NCI-H774 (cell line): ENCODE measurements at regions not wholly inside any gene's neighbourhood (a gene's known extent, or its start where the extent isn't known, plus 50 kb on each side); places are given as distances from the start of the nearest gene placed in this dataset.

Source experiments
- DNase-seq: peaks from one replicate; lab custom pipeline; 2025; lab: John Stamatoyannopoulos, UW

DNA sequence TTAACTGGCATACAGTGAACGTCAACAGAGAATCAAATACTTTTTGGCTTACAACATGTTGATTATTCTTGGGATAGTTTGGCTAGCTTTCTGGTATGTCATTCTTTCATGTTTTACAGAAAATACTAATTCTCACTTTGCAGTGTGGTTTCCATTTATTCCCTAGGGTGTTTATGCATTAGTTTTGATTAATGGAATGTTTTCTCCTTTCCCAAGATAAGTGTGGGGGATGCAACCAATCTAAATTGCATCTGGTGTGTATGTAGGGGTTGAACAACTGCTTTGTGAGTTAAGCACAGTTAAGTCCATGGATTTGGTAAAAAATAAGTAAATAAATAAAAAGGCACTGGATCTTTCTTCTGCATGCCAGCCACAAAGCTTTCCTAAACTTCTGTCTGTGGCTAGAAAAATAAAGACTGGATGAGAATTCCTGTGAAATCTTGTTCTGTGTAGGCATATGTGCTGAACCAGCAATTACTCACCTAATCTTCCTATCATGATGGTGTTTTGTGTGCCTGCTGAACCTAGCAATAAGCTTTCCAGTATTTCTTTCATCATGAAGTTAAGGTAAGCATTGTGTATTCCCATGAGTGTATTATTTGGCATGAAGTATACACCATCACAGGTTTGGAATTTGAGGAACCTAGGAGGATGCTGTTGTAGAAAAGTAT, 50.6 kb upstream of the TENM3 start:
- DNase-seq, result no peak

DNA sequence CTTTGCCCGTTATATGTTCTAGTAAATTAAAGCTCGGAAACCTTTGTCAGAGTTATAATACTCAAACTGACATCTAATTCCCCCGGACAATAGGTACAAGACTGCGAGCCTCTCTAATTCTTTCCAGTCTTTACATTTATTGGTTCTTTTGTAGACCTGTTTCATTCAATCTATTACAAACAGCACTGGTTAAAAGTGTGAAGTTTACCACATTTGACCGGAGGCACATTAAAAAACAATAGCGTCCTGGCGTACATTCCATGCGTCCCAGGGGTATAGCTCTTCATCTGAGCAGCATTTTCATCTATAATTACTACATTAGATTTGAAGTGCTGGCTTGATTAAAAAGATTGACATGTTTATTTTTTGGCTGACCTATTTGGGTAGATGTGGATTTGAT, 49.9 kb upstream of the TENM3 start:
- no peak for DNase-seq
